Calu3 (cell line): ENCODE measurements at regions not wholly inside any gene's neighbourhood (a gene's known extent, or its start where the extent isn't known, plus 50 kb on each side); places are given as distances from the start of the nearest gene placed in this dataset.

ENCODE experiments used
- BruUV-seq: library from RNA; stranded (reverse); fragments of 400-500 nt; replicated peaks from 2 replicates; lab custom pipeline; 2021; lab: Mats Ljungman, UMichigan
- CTCF ChIA-PET: fragments of 300-600 bp; sonication (Branson Sonifier 250); formaldehyde crosslinking; loops from one replicate; lab custom pipeline; 2022; ENCODE audit warnings: antibody characterized with exemption; lab: Charles Lee
- DNase-seq: peaks from one replicate; pipeline ENCODE4 v3.0.0; 2022
- H3K27ac Mint-ChIP-seq: one replicate; pipeline ENCODE4 v1.8.0; 2022; ENCODE audit warnings: mixed read lengths; ENCODE audit not compliant: unreplicated experiment
- H3K27me3 Mint-ChIP-seq: one replicate; pipeline ENCODE4 v1.8.0; 2022; ENCODE audit warnings: mixed read lengths; ENCODE audit not compliant: unreplicated experiment
- H3K36me3 Mint-ChIP-seq: one replicate; pipeline ENCODE4 v1.8.0; 2022; ENCODE audit warnings: mild to moderate bottlenecking, moderate library complexity, mixed read lengths; ENCODE audit not compliant: insufficient read depth, unreplicated experiment
- H3K4me1 Mint-ChIP-seq: one replicate; pipeline ENCODE4 v1.8.0; 2022; ENCODE audit warnings: mild to moderate bottlenecking, low read depth, mixed read lengths; ENCODE audit not compliant: unreplicated experiment
- H3K4me3 Mint-ChIP-seq: one replicate; pipeline ENCODE4 v1.8.0; 2022; ENCODE audit warnings: mild to moderate bottlenecking, low read depth, moderate library complexity, mixed read lengths; ENCODE audit not compliant: unreplicated experiment
- H3K9me3 Mint-ChIP-seq: one replicate; pipeline ENCODE4 v1.8.0; 2022; ENCODE audit warnings: low read depth, mixed read lengths; ENCODE audit not compliant: unreplicated experiment
- CTCF ChIP-seq: fragments of 200-600 bp; IDR thresholded peaks from one replicate; pipeline ENCODE4 v1.8.0; 2022; ENCODE audit warnings: antibody characterized with exemption; ENCODE audit not compliant: unreplicated experiment
- intact Hi-C: fragments of 100-400 bp; cut with micrococcal nuclease; formaldehyde crosslinking; loops from one replicate; pipeline ENCODE4 v1.10.0; 2022; ENCODE audit not compliant: unreplicated experiment

GRCh38 chrX:45524296-45524695 lies 323.6 kb upstream of the DIPK2B start:
- CTCF ChIA-PET: no interaction called here
- Mint-ChIP-seq H3K9me3 (peaks cover 3% of the 10 kb centered on the region), H3K27me3 (no peaks in the 10 kb centered on the region), H3K4me1 (no peaks in the 10 kb centered on the region), H3K27ac (no peak overlapping the region), H3K4me3 (no peak overlapping the region), H3K36me3 (no peaks in the 10 kb centered on the region)
- no peak for TF ChIP-seq CTCF
- DNase-seq: no peak
- intact Hi-C loops: no loop called here
- BruUV-seq: no TSS peak

GRCh38 chrX:45518552-45518951 lies 317.9 kb upstream of the DIPK2B start:
- Mint-ChIP-seq H3K9me3 (no peaks in the 10 kb centered on the region), H3K27ac (peak overlapping the region; percentile 46), H3K36me3 (peaks cover 12% of the 10 kb centered on the region), H3K4me3 (no peak overlapping the region), H3K4me1 (peaks cover 27% of the 10 kb centered on the region), H3K27me3 (no peaks in the 10 kb centered on the region)
- intact Hi-C loops: loop anchor here (5.0 to 10.0 kb wide), 3 partner anchors 254 to 859 kb away; no protein-coding TSS in a partner anchor
- no TSS peak for BruUV-seq
- CTCF ChIA-PET: no interaction called here
- no peak for DNase-seq
- no peak for TF ChIP-seq CTCF

GRCh38 chrX:45517090-45517973 lies 316.7 kb upstream of the DIPK2B start:
- Mint-ChIP-seq H3K27me3 (no peaks in the 10 kb centered on the region), H3K36me3 (peaks cover 12% of the 10 kb centered on the region), H3K27ac (peak overlapping the region; percentile 89), H3K4me1 (peaks cover 37% of the 10 kb centered on the region), H3K9me3 (no peaks in the 10 kb centered on the region), H3K4me3 (peak overlapping the region; percentile 20)
- CTCF ChIA-PET: interaction anchor here (0.7 kb wide), 1 partner anchor 307 kb away, joined by 3 read pairs; no protein-coding TSS in a partner anchor
- TF ChIP-seq CTCF: no peak
- peak; percentile 10 for DNase-seq
- no TSS peak for BruUV-seq
- intact Hi-C loops: loop anchor here (5.0 to 10.0 kb wide), 3 partner anchors 255 to 860 kb away; no protein-coding TSS in a partner anchor

GRCh38 chrX:45515262-45516215 lies 314.9 kb upstream of the DIPK2B start:
- CTCF ChIA-PET: interaction anchor here (0.6 to 1.6 kb wide), 7 partner anchors 36 to 893 kb away, joined by 3 to 8 read pairs (median 6); no protein-coding TSS in a partner anchor
- Mint-ChIP-seq H3K4me3 (peak overlapping the region; percentile 57), H3K9me3 (no peaks in the 10 kb centered on the region), H3K4me1 (peaks cover 37% of the 10 kb centered on the region), H3K27me3 (no peaks in the 10 kb centered on the region), H3K27ac (peak overlapping the region; percentile 80), H3K36me3 (peaks cover 12% of the 10 kb centered on the region)
- peak; percentile 57 for TF ChIP-seq CTCF
- intact Hi-C loops: loop anchor here (1.0 to 10.0 kb wide), 5 partner anchors 235 to 894 kb away; no protein-coding TSS in a partner anchor
- peak; percentile 63 for DNase-seq
- BruUV-seq: TSS peak; percentile 72
